WTC11 (cell line): ENCODE measurements at regions not wholly inside any gene's neighbourhood (a gene's known extent, or its start where the extent isn't known, plus 50 kb on each side); places are given as distances from the start of the nearest gene placed in this dataset.

ENCODE experiments used
- ATAC-seq: fragments of 200-7000 bp; cut with Tn5 transposase; 2 replicates; pipeline ENCODE4 v1.10.0; 2021; ENCODE audit warnings: mild to moderate bottlenecking, moderate library complexity
- CTCF ChIA-PET: fragments of 300-600 bp; sonication (Branson Sonifier 250); formaldehyde crosslinking; loops from one replicate; lab custom pipeline; 2021; ENCODE audit warnings: antibody characterized with exemption; lab: Charles Lee
- POLR2A ChIA-PET: fragments of 350-600 bp; sonication (Branson Sonifier 250); formaldehyde crosslinking; loops from one replicate; lab custom pipeline; 2021; ENCODE audit warnings: antibody characterized with exemption; lab: Charles Lee
- DNase-seq: peaks from one replicate; pipeline ENCODE4 v3.0.0; 2021; ENCODE audit warnings: low spot score
- H3K27ac Mint-ChIP-seq: 2 replicates; pipeline ENCODE4 v1.8.0; 2021; ENCODE audit warnings: mixed read lengths
- H3K27me3 Mint-ChIP-seq: 2 replicates; pipeline ENCODE4 v1.8.0; 2021; ENCODE audit warnings: low read depth, mild to moderate bottlenecking, moderate library complexity, mixed read lengths
- H3K36me3 Mint-ChIP-seq: 2 replicates; pipeline ENCODE4 v1.8.0; 2021; ENCODE audit warnings: mixed read lengths
- H3K4me1 Mint-ChIP-seq: 2 replicates; pipeline ENCODE4 v1.8.0; 2022; ENCODE audit warnings: mixed read lengths
- H3K4me3 Mint-ChIP-seq: 2 replicates; pipeline ENCODE4 v1.8.0; 2021; ENCODE audit warnings: mild to moderate bottlenecking, moderate library complexity, mixed read lengths
- H3K9me3 Mint-ChIP-seq: 2 replicates; pipeline ENCODE4 v1.8.0; 2021; ENCODE audit warnings: mixed read lengths
- AR ChIP-seq: fragments of 250-450 bp; sonication (Bioruptor Pico); IDR thresholded peaks from 2 replicates; pipeline ENCODE4 v1.9.0; 2021; ENCODE audit warnings: mild to moderate bottlenecking
- CREB1 ChIP-seq: sonication (generic); formaldehyde crosslinking; IDR thresholded peaks from 2 replicates; pipeline ENCODE4 v1.8.0; 2023; ENCODE audit warnings: mild to moderate bottlenecking, missing genetic modification reagents
- E2F5 ChIP-seq: sonication (generic); formaldehyde crosslinking; IDR thresholded peaks from 2 replicates; pipeline ENCODE4 v1.8.1; 2022; ENCODE audit warnings: mild to moderate bottlenecking, moderate library complexity, missing genetic modification reagents
- ERG ChIP-seq: fragments of 250-450 bp; sonication (Bioruptor Pico); IDR thresholded peaks from 2 replicates; pipeline ENCODE4 v1.8.0; 2021; ENCODE audit warnings: mild to moderate bottlenecking
- ETV6 ChIP-seq: sonication (generic); formaldehyde crosslinking; IDR thresholded peaks from 2 replicates; pipeline ENCODE4 v1.8.1; 2022; ENCODE audit warnings: mild to moderate bottlenecking, missing genetic modification reagents
- PRRX2 ChIP-seq: fragments of 250-450 bp; sonication (Bioruptor Pico); IDR thresholded peaks from 2 replicates; pipeline ENCODE4 v1.8.0; 2021; ENCODE audit warnings: mild to moderate bottlenecking
- SMAD4 ChIP-seq: sonication (generic); formaldehyde crosslinking; IDR thresholded peaks from 2 replicates; pipeline ENCODE4 v1.8.0; 2022; ENCODE audit warnings: mild to moderate bottlenecking, missing genetic modification reagents
- TEAD4 ChIP-seq: sonication (generic); formaldehyde crosslinking; IDR thresholded peaks from 2 replicates; pipeline ENCODE4 v1.8.0; 2022; ENCODE audit warnings: mild to moderate bottlenecking, missing genetic modification reagents
- USF1 ChIP-seq: sonication (generic); formaldehyde crosslinking; IDR thresholded peaks from 2 replicates; pipeline ENCODE4 v1.8.0; 2022; ENCODE audit warnings: mild to moderate bottlenecking, missing genetic modification reagents
- ZBTB21 ChIP-seq: sonication (generic); formaldehyde crosslinking; IDR thresholded peaks from 2 replicates; pipeline ENCODE4 v1.8.1; 2023; ENCODE audit warnings: mild to moderate bottlenecking, missing genetic modification reagents, borderline replicate concordance
- ZNF219 ChIP-seq: sonication (generic); formaldehyde crosslinking; IDR thresholded peaks from 2 replicates; pipeline ENCODE4 v1.8.0; 2023; ENCODE audit warnings: missing genetic modification reagents, mild to moderate bottlenecking, borderline replicate concordance
- ZNF232 ChIP-seq: sonication (generic); formaldehyde crosslinking; IDR thresholded peaks from 2 replicates; pipeline ENCODE4 v1.8.0; 2022; ENCODE audit warnings: mild to moderate bottlenecking, missing genetic modification reagents
- ZNF423 ChIP-seq: fragments of 250-450 bp; sonication (Bioruptor Pico); IDR thresholded peaks from 2 replicates; pipeline ENCODE4 v2.1.2; 2022; ENCODE audit warnings: mild to moderate bottlenecking, moderate library complexity
- TF ChIP-seq, protein P1 (sequence below): sonication (generic); formaldehyde crosslinking; IDR thresholded peaks from 2 replicates; pipeline ENCODE4 v1.8.1; 2023; ENCODE audit warnings: mild to moderate bottlenecking, moderate library complexity, missing genetic modification reagents
- TF ChIP-seq, protein P2 (sequence below): sonication (generic); formaldehyde crosslinking; IDR thresholded peaks from 2 replicates; pipeline ENCODE4 v1.8.0; 2022; ENCODE audit warnings: mild to moderate bottlenecking, missing genetic modification reagents
- TF ChIP-seq, protein P3 (sequence below): sonication (generic); formaldehyde crosslinking; IDR thresholded peaks from 2 replicates; pipeline ENCODE4 v1.8.1; 2023; ENCODE audit warnings: mild to moderate bottlenecking, missing genetic modification reagents, moderate library complexity

DNA sequence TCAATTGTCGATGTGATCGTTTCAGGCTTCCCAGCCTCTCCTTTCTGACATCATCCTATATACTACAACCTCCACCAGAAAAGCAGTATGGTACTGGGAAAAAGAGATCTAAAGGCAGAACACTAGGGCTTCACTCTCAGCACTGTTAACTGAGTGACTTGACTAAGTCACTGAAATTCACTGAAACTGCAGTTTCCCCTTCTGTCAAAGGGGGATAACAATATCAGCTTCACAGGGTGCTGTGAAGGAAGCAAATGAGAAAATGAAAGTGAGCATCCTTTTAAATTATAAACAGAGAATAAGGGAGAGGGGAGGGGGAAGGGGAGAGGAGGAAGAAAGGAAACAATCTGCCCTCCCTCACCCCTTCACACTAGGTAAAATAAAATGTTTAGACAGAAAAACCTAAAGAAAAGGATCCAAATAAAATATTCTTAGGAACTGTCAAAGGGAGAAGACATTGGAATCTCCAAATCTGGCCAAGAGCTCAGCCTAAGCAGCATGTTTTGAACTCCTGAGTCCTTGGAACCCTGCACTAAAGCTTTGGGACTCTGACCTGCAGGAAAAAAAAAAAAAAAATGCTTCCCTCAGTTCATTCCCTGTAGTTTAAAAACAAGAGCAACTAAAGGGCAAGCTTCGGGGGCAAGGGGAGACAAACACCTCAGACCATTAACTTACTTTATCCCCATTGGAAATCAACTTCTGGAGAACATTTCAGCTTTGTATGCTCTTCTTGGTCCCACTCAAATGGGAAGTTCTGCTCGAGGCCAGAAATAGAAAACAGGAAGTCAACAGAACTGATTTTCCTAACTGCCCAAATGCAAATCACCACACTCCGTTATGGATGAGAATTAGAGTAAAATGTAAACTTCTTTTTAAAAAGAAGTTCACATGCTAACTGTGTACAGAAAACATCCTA lies 178.3 kb downstream of the DEPDC1B start:
- Mint-ChIP-seq H3K36me3 (no peaks in the 10 kb centered on the region), H3K4me1 (peaks cover 3% of the 10 kb centered on the region; the same call in 1 of the 2 replicates), H3K9me3 (no peaks in the 10 kb centered on the region), H3K4me3 (no peak overlapping the region), H3K27ac (no peak overlapping the region), H3K27me3 (no peaks in the 10 kb centered on the region)
- CTCF ChIA-PET = interaction anchor here (0.7 kb wide), 1 partner anchor 44 kb away, joined by 3 read pairs; no protein-coding TSS in a partner anchor
- DNase-seq = no peak
- TF ChIP-seq TEAD4 (CRISPR knock-in tag) (no peak), PRRX2 (no peak), ERG (no peak), USF1 (CRISPR knock-in tag) (no peak), ZNF232 (no peak), SMAD4 (no peak), ZNF219 (CRISPR knock-in tag) (no peak)
- TF ChIP-seq, protein P1, sequence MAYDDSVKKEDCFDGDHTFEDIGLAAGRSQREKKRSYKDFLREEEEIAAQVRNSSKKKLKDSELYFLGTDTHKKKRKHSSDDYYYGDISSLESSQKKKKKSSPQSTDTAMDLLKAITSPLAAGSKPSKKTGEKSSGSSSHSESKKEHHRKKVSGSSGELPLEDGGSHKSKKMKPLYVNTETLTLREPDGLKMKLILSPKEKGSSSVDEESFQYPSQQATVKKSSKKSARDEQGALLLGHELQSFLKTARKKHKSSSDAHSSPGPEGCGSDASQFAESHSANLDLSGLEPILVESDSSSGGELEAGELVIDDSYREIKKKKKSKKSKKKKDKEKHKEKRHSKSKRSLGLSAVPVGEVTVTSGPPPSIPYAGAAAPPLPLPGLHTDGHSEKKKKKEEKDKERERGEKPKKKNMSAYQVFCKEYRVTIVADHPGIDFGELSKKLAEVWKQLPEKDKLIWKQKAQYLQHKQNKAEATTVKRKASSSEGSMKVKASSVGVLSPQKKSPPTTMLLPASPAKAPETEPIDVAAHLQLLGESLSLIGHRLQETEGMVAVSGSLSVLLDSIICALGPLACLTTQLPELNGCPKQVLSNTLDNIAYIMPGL = no peak
- TF ChIP-seq, protein P2, sequence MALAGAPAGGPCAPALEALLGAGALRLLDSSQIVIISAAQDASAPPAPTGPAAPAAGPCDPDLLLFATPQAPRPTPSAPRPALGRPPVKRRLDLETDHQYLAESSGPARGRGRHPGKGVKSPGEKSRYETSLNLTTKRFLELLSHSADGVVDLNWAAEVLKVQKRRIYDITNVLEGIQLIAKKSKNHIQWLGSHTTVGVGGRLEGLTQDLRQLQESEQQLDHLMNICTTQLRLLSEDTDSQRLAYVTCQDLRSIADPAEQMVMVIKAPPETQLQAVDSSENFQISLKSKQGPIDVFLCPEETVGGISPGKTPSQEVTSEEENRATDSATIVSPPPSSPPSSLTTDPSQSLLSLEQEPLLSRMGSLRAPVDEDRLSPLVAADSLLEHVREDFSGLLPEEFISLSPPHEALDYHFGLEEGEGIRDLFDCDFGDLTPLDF = no peak
- TF ChIP-seq, all 79 proteins: peak for 0
- no peak for ATAC-seq
- POLR2A ChIA-PET = no interaction called here

DNA sequence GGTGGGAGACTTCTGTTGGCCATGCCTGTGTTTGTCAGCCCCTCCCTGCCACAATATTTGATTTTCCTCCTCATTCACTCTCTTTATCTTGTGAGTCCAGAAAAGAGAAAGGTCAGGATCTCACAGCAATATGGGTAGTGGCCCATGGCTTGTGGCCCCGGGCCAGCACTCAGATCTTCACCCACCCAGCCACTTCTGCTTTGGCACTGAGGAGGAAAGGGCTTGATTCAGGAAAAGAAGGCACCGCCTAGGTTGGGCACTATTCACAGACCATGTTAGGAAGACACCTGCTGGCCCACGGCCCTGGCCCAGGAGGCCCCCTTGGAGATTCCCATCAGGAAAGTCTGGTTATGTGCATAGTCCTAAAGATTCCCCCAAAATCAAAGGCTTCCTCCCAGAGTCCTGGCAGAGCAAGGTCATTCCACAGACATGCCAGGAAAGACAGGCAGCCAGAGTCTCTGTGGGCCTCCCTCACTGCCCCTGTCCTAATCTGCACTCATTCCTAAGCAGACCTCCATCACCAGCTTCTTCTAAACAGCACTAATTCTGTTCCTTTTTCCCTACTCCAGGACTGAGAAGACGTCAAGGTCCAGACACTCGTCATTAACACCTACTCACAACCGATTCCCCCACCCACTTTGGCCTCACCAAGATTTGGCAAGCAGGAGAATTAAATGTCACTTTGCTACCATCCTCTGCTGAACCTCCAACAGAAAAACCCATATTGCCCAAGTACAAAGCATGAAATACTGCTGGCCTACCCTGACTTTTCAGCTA lies 179.3 kb downstream of the DEPDC1B start:
- no peaks in the 10 kb centered on the region for H3K36me3 Mint-ChIP-seq
- DNase-seq (no peak), ATAC-seq (no peak)
- H3K9me3 Mint-ChIP-seq = no peaks in the 10 kb centered on the region
- H3K4me1 Mint-ChIP-seq = peaks cover 3% of the 10 kb centered on the region; the same call in 1 of the 2 replicates
- ChIA-PET POLR2A (no interaction called here), CTCF (interaction anchor here (0.7 kb wide), 1 partner anchor 45 kb away, joined by 3 read pairs; no protein-coding TSS in a partner anchor)
- TF ChIP-seq E2F5 (CRISPR knock-in tag) (no peak), ZNF423 (no peak), ETV6 (no peak), AR (no peak), ZBTB21 (CRISPR knock-in tag) (no peak), CREB1 (CRISPR knock-in tag) (no peak)
- TF ChIP-seq, protein P3, sequence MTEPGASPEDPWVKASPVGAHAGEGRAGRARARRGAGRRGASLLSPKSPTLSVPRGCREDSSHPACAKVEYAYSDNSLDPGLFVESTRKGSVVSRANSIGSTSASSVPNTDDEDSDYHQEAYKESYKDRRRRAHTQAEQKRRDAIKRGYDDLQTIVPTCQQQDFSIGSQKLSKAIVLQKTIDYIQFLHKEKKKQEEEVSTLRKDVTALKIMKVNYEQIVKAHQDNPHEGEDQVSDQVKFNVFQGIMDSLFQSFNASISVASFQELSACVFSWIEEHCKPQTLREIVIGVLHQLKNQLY (CRISPR knock-in tag) = no peak
- H3K4me3 Mint-ChIP-seq = no peak overlapping the region
- H3K27me3 Mint-ChIP-seq = no peaks in the 10 kb centered on the region
- no peak overlapping the region for H3K27ac Mint-ChIP-seq
